Kidney (tissue), 13 donors: ENCODE measurements at regions not wholly inside any gene's neighbourhood (a gene's known extent, or its start where the extent isn't known, plus 50 kb on each side); places are given as distances from the start of the nearest gene placed in this dataset.

Source experiments
- DNase-seq, 5 donors: peaks; one replicate each; pipeline ENCODE4 v3.0.0-alpha.2; 2013 to 2020
- FAIRE-seq: peaks from 2 replicates; lab custom pipeline; 2012; peaks lifted over from hg19 to GRCh38; lab: Jason Lieb, UNC
- H3K27ac ChIP-seq, 2 donors: one replicate each; pipeline ENCODE4 v1.7.0; 2013; ENCODE audit warnings: low read depth in 2 of 2, low read length in 2 of 2, inconsistent platforms in 1 of 2
- H3K27me3 ChIP-seq: one replicate; pipeline ENCODE4 v1.7.1; 2013; ENCODE audit warnings: low read length, inconsistent platforms; ENCODE audit not compliant: control insufficient read depth, insufficient read depth
- H3K36me3 ChIP-seq, 3 donors: one replicate each; pipeline versions ENCODE4 v1.7.0 to v1.7.1; 2013; ENCODE audit warnings: low read length in 3 of 3, control low read depth in 1 of 3, inconsistent platforms in 1 of 3; ENCODE audit not compliant: insufficient read depth in 3 of 3, control insufficient read depth in 2 of 3
- H3K4me1 ChIP-seq, 3 donors: one replicate each; pipeline versions ENCODE4 v1.7.0 to v1.7.1; 2013; ENCODE audit warnings: low read length in 3 of 3, inconsistent platforms in 1 of 3, low read depth in 1 of 3; ENCODE audit not compliant: control insufficient read depth in 2 of 3, insufficient read depth in 2 of 3
- H3K4me3 ChIP-seq, 3 donors: one replicate each; pipeline versions ENCODE4 v1.7.0 to v1.8.1; 2013; ENCODE audit warnings: low read length in 3 of 3, control low read depth in 1 of 3, inconsistent platforms in 1 of 3
- H3K9ac ChIP-seq, 3 donors: one replicate each; pipeline versions ENCODE4 v1.7.0 to v1.7.1; 2013; ENCODE audit warnings: low read length in 3 of 3, control low read depth in 1 of 3, inconsistent platforms in 1 of 3
- H3K9me3 ChIP-seq, 3 donors: one replicate each; pipeline versions ENCODE4 v1.7.0 to v1.7.1; 2013; ENCODE audit warnings: low read length in 3 of 3, control low read depth in 1 of 3, inconsistent platforms in 1 of 3; ENCODE audit not compliant: control insufficient read depth in 2 of 3, insufficient read depth in 1 of 3
- intact Hi-C: fragments of 100-400 bp; cut with DNase I; formaldehyde crosslinking; loops from one replicate; pipeline ENCODE4 v1.11.1; 2022
- TF ChIP-seq, protein P1 (sequence below): IDR thresholded peaks from 3 replicates; pipeline ENCODE4 v1.5.1; 2012; ENCODE audit warnings: mild to moderate bottlenecking, moderate library complexity, borderline replicate concordance; ENCODE audit not compliant: insufficient read depth; ENCODE audit errors: extremely low read depth
- donor health status: control.
- donor health status: control.
- donor health status: control.
- donor health status: control.
- donor health status: control.
- donor health status: DM: yes; HTN: yes; CAD: no.
- donor health status: Normal renal cell carcinoma (clear cell type).

DNA sequence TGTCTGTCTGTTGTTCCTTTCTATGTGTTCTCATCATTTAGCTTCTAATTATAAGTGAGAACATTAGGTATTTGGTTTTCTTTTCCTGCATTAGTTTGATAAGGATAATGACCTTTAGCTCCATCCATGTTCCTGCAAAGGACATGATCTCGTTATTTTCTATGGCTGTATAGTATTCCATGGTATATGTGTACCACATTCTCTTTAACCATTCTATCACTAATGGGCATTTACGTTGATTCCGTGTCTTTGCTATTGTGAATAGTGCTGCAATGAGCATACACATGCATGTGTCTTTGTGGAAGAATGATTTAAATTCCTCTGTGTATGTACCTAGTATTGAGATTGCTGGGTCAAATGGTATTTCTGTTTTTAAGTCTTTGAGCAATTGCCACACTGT is 1799.7 kb downstream of the SLITRK5 start:
- H3K27ac ChIP-seq = no peak overlapping the region
- intact Hi-C loops = no loop called here
- DNase-seq = no peak
- H3K4me1 ChIP-seq = no peaks in the 10 kb centered on the region
- H3K9me3 ChIP-seq = no peaks in the 10 kb centered on the region
- no peak overlapping the region for H3K4me3 ChIP-seq
- H3K9ac ChIP-seq = no peak overlapping the region
- FAIRE-seq = no peak
- H3K36me3 ChIP-seq = no peaks in the 10 kb centered on the region
- H3K27me3 ChIP-seq = no peaks in the 10 kb centered on the region
- TF ChIP-seq, protein P1, sequence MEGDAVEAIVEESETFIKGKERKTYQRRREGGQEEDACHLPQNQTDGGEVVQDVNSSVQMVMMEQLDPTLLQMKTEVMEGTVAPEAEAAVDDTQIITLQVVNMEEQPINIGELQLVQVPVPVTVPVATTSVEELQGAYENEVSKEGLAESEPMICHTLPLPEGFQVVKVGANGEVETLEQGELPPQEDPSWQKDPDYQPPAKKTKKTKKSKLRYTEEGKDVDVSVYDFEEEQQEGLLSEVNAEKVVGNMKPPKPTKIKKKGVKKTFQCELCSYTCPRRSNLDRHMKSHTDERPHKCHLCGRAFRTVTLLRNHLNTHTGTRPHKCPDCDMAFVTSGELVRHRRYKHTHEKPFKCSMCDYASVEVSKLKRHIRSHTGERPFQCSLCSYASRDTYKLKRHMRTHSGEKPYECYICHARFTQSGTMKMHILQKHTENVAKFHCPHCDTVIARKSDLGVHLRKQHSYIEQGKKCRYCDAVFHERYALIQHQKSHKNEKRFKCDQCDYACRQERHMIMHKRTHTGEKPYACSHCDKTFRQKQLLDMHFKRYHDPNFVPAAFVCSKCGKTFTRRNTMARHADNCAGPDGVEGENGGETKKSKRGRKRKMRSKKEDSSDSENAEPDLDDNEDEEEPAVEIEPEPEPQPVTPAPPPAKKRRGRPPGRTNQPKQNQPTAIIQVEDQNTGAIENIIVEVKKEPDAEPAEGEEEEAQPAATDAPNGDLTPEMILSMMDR = no peak

DNA sequence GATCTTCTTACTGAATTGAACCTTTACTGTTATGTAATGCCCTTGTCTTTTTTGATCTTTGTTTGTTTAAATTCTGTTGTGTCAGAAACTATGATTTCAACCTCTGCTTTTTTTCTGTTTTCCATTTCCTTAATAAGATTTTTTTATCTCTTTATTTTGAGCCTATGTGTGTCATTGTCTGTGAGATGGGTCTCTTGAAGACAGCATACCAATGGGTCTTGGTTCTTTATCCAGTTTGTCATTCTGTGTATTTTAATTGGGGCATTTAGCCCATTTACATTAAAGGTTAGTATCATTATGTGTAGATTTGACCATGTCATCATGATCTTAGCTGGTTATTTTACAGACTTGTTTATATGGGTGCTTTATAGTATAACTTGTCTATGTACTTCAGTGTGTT is 1803.3 kb downstream of the SLITRK5 start:
- DNase-seq = no peak
- no peak overlapping the region for H3K9ac ChIP-seq
- no peaks in the 10 kb centered on the region for H3K9me3 ChIP-seq
- no peaks in the 10 kb centered on the region for H3K27me3 ChIP-seq
- FAIRE-seq = no peak
- TF ChIP-seq, protein P1 = no peak
- H3K27ac ChIP-seq = no peak overlapping the region
- H3K4me3 ChIP-seq = no peak overlapping the region
- intact Hi-C loops = no loop called here
- no peaks in the 10 kb centered on the region for H3K36me3 ChIP-seq
- no peaks in the 10 kb centered on the region for H3K4me1 ChIP-seq

DNA sequence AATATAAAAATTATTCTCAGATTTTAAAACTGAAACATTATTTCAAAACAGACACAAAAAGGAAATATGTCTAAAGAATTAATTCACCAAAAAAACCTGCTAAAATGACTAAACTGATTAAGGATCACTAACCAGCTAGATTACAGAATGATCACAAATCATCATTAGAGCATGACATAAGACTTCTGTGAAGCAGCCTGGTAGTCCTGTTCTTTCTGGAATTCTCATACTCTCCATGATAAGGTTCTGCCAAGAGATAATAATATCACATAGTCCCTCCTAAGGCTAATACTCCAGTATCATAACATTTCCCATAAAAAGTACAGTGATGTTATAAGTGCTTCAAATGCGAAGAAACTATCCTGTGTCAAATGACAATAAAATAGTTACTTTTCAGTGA is 1814.9 kb downstream of the SLITRK5 start:
- Histone ChIP-seq H3K27ac (no peak overlapping the region), H3K36me3 (no peaks in the 10 kb centered on the region), H3K4me1 (no peaks in the 10 kb centered on the region), H3K9me3 (no peaks in the 10 kb centered on the region), H3K4me3 (no peak overlapping the region), H3K27me3 (no peaks in the 10 kb centered on the region), H3K9ac (no peak overlapping the region)
- TF ChIP-seq, protein P1 = no peak
- FAIRE-seq = no peak
- no peak for DNase-seq
- intact Hi-C loops = no loop called here

DNA sequence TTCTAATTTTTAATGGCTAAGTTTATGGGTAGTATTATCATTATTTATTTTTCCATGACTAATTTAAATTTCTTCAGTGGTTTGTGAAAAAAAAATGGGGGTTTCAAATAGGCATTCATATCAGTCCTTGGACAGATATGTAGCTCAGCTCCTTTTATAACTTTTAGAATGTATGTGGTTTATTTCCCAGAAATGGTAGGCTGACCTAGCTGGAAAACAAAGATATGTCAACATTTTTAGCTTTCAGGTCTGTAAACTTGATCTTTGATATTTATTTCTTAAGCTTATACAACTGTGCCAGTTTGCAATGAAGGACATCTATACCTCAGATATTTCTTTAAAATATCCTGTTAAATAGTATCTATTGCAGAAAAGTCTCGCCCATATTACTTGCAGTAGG is 1815.5 kb downstream of the SLITRK5 start:
- no peaks in the 10 kb centered on the region for H3K9me3 ChIP-seq

More for the DNA sequence above, 1815.5 kb downstream of the SLITRK5 start:
- Histone ChIP-seq H3K27ac (no peak overlapping the region), H3K9ac (no peak overlapping the region), H3K36me3 (no peaks in the 10 kb centered on the region), H3K4me1 (no peaks in the 10 kb centered on the region), H3K27me3 (no peaks in the 10 kb centered on the region), H3K4me3 (no peak overlapping the region)
- no peak for DNase-seq
- intact Hi-C loops = no loop called here
- no peak for FAIRE-seq
- TF ChIP-seq, protein P1 = no peak
